HepG2 (cell line): ENCODE measurements at regions not wholly inside any gene's neighbourhood (a gene's known extent, or its start where the extent isn't known, plus 50 kb on each side); places are given as distances from the start of the nearest gene placed in this dataset.

Source experiments
- CTCF ChIP-seq: sonication (generic); formaldehyde crosslinking; IDR thresholded peaks from 2 replicates; pipeline ENCODE4 v1.5.0; 2020; ENCODE audit warnings: mild to moderate bottlenecking, missing genetic modification reagents, moderate library complexity
- EZH2 ChIP-seq: conservative IDR thresholded peaks from 2 replicates; pipeline ENCODE4 v1.6.1; 2012; ENCODE audit warnings: mild to moderate bottlenecking, low read depth, low read length, moderate library complexity
- KDM1A ChIP-seq: IDR thresholded peaks from 2 replicates; pipeline ENCODE4 v1.6.1; 2016; ENCODE audit warnings: missing compliant biosample characterization
- SMAD1 ChIP-seq: sonication (generic); formaldehyde crosslinking; IDR thresholded peaks from 2 replicates; pipeline ENCODE4 v1.4.0; 2020; ENCODE audit warnings: missing genetic modification reagents, low read depth, mild to moderate bottlenecking, borderline replicate concordance
- TCF7L2 ChIP-seq: IDR thresholded peaks from 2 replicates; pipeline ENCODE4 v1.6.1; 2011; ENCODE audit warnings: mild to moderate bottlenecking, low read depth, low read length, moderate library complexity
- ZBTB42 ChIP-seq: sonication (generic); formaldehyde crosslinking; IDR thresholded peaks from 2 replicates; pipeline ENCODE4 v1.5.0; 2020; ENCODE audit warnings: mild to moderate bottlenecking, missing genetic modification reagents
- TF ChIP-seq, protein P1 (sequence below): sonication (generic); formaldehyde crosslinking; IDR thresholded peaks from 2 replicates; pipeline ENCODE4 v1.9.0; 2021; ENCODE audit warnings: missing genetic modification reagents, mild to moderate bottlenecking, borderline replicate concordance

DNA sequence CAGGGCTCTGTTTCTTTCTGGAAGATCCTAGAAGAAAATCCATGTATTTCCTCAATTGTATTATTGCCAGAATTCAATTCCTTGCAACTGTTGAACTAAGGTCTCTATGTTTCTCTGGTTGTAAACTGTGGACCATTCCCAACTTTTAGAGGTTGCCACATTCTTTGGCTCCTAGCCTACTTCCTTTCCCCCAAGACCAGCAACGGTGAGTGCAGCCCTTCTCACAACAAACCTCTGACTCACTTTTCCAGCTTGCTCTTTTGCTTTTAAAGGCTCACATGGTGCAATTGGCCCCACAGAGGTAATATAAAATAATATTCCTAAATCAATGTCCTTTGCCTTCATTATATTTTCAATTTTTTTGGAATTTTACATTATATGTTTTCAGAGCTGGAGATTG is 371.3 kb downstream of the SLITRK5 start:
- TF ChIP-seq ZBTB42 (CRISPR knock-in tag): no peak
- no peak for TF ChIP-seq KDM1A (CRISPR knock-in tag)
- no peak for TF ChIP-seq SMAD1 (CRISPR knock-in tag)
- TF ChIP-seq, protein P1, sequence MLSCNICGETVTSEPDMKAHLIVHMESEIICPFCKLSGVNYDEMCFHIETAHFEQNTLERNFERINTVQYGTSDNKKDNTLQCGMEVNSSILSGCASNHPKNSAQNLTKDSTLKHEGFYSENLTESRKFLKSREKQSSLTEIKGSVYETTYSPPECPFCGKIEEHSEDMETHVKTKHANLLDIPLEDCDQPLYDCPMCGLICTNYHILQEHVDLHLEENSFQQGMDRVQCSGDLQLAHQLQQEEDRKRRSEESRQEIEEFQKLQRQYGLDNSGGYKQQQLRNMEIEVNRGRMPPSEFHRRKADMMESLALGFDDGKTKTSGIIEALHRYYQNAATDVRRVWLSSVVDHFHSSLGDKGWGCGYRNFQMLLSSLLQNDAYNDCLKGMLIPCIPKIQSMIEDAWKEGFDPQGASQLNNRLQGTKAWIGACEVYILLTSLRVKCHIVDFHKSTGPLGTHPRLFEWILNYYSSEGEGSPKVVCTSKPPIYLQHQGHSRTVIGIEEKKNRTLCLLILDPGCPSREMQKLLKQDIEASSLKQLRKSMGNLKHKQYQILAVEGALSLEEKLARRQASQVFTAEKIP (CRISPR knock-in tag): no peak
- no peak for TF ChIP-seq TCF7L2
- no peak for TF ChIP-seq CTCF (CRISPR knock-in tag)
- no peak for TF ChIP-seq EZH2
